K562 (cell line): ENCODE measurements at regions not wholly inside any gene's neighbourhood (a gene's known extent, or its start where the extent isn't known, plus 50 kb on each side); places are given as distances from the start of the nearest gene placed in this dataset.

Experiments used
- ARID4B ChIP-seq: sonication (generic); formaldehyde crosslinking; IDR thresholded peaks from 2 replicates; pipeline ENCODE4 v1.8.0; 2022; ENCODE audit warnings: mild to moderate bottlenecking, missing genetic modification reagents
- BRD9 ChIP-seq: fragments of 450-650 bp; IDR thresholded peaks from 2 replicates; pipeline ENCODE4 v1.6.1; 2018; ENCODE audit warnings: low read depth; ENCODE audit not compliant: partially characterized antibody
- ILF3 ChIP-seq: fragments of 450-650 bp; IDR thresholded peaks from 2 replicates; pipeline ENCODE4 v1.6.1; 2018; ENCODE audit warnings: antibody characterized with exemption, mild to moderate bottlenecking, moderate library complexity, borderline replicate concordance
- MBD2 ChIP-seq: sonication (generic); IDR thresholded peaks from 2 replicates; pipeline ENCODE4 v1.6.1; 2016; ENCODE audit warnings: low read depth, borderline replicate concordance
- MCM7 ChIP-seq, 2 experiments: fragments of 450-650 bp; IDR thresholded peaks; 2 replicates each; pipeline ENCODE4 v1.6.1; 2016 to 2018
- MTA1 ChIP-seq: fragments of 450-650 bp; IDR thresholded peaks from 2 replicates; pipeline ENCODE4 v1.6.1; 2017; ENCODE audit warnings: borderline replicate concordance
- SP1 ChIP-seq: sonication (generic); formaldehyde crosslinking; IDR thresholded peaks from 2 replicates; pipeline ENCODE4 v1.8.1; 2022; ENCODE audit warnings: mild to moderate bottlenecking, missing genetic modification reagents
- SP2 ChIP-seq: IDR thresholded peaks from 2 replicates; pipeline ENCODE4 v1.6.1; 2011; ENCODE audit warnings: mild to moderate bottlenecking, low read depth, low read length, moderate library complexity; ENCODE audit not compliant: poor library complexity, severe bottlenecking; ENCODE audit errors: extremely low read depth
- THAP7 ChIP-seq: fragments of 250-450 bp; sonication (Bioruptor Pico); IDR thresholded peaks from 2 replicates; pipeline ENCODE4 v1.5.0; 2021
- XRCC3 ChIP-seq: fragments of 450-650 bp; IDR thresholded peaks from 2 replicates; pipeline ENCODE4 v1.6.1; 2017; ENCODE audit warnings: mild to moderate bottlenecking, moderate library complexity
- ZNF174 ChIP-seq: fragments of 250-450 bp; sonication (Bioruptor Pico); IDR thresholded peaks from 2 replicates; pipeline ENCODE4 v1.4.0; 2020; ENCODE audit warnings: mild to moderate bottlenecking
- ZNF407 ChIP-seq: fragments of 450-650 bp; IDR thresholded peaks from 2 replicates; pipeline ENCODE4 v1.6.1; 2016; ENCODE audit warnings: low read depth
- ZNF57 ChIP-seq: fragments of 450-650 bp; formaldehyde crosslinking; IDR thresholded peaks from 2 replicates; pipeline ENCODE4 v1.4.0; 2020; ENCODE audit warnings: mild to moderate bottlenecking, moderate library complexity
- TF ChIP-seq, protein P1 (sequence below): fragments of 450-650 bp; IDR thresholded peaks from 2 replicates; pipeline ENCODE4 v1.6.1; 2016; ENCODE audit warnings: low read depth, mild to moderate bottlenecking, moderate library complexity

- TF ChIP-seq ARID4B (CRISPR knock-in tag), result no peak
- no peak for TF ChIP-seq BRD9
- no peak for TF ChIP-seq SP2
- TF ChIP-seq ZNF407, result no peak
- TF ChIP-seq ZNF57 (CRISPR knock-in tag), result no peak
- TF ChIP-seq MCM7 (IDR thresholded peaks at IDR 0.05), result no peak
- no peak for TF ChIP-seq MTA1
- no peak for TF ChIP-seq SP1 (CRISPR knock-in tag)
- TF ChIP-seq MBD2, result no peak
- no peak for TF ChIP-seq THAP7
- no peak for TF ChIP-seq ZNF174 (CRISPR knock-in tag)
- TF ChIP-seq ILF3, result no peak
- TF ChIP-seq, protein P1, sequence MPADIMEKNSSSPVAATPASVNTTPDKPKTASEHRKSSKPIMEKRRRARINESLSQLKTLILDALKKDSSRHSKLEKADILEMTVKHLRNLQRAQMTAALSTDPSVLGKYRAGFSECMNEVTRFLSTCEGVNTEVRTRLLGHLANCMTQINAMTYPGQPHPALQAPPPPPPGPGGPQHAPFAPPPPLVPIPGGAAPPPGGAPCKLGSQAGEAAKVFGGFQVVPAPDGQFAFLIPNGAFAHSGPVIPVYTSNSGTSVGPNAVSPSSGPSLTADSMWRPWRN, result no peak
- TF ChIP-seq XRCC3, result no peak
Observed at GRCh38 chr16:49084628-49085390, 196.8 kb downstream of the CBLN1 start (continued).
